K562 (cell line): ENCODE measurements at regions not wholly inside any gene's neighbourhood (a gene's known extent, or its start where the extent isn't known, plus 50 kb on each side); places are given as distances from the start of the nearest gene placed in this dataset.

Experiments
- ATAC-seq: fragments of 200-7000 bp; cut with Tn5 transposase; 3 replicates; pipeline ENCODE4 v1.9.1; 2020; ENCODE audit warnings: moderate library complexity
- BruUV-seq: library from RNA; stranded (reverse); fragments of 400-500 nt; replicated peaks from 2 replicates; lab custom pipeline; 2021; lab: Mats Ljungman, UMichigan
- CTCF ChIA-PET: fragments of 300-600 bp; formaldehyde crosslinking; extraction: SDS; loops from one replicate; lab custom pipeline; 2021; ENCODE audit warnings: low intra/inter-chr PET ratio; lab: Yijun Ruan, JAX
- POLR2A ChIA-PET: fragments of 300-600, 350-650 bp; sonication (Branson Sonifier 250); formaldehyde crosslinking; extraction: SDS; loops from one replicate; lab custom pipeline; 2021; ENCODE audit warnings: antibody characterized with exemption, inconsistent platforms; lab: Yijun Ruan, JAX
- DNase-seq, 4 experiments: peaks; one replicate each; pipeline versions ENCODE4 v3.0.0 to v3.0.0-alpha.2; 2011 to 2018; ENCODE audit warnings: low spot score in 3 of 4, mixed read lengths in 3 of 4; ENCODE audit errors: extremely low read depth in 1 of 4
- FAIRE-seq: peaks from 2 replicates; lab custom pipeline; 2011; peaks lifted over from hg19 to GRCh38; lab: Jason Lieb, UNC
- H2AFZ ChIP-seq: 2 replicates; pipeline ENCODE4 v1.6.0; 2011; ENCODE audit warnings: low read depth, low read length, control low read depth, inconsistent platforms
- H3K27ac ChIP-seq: fragments of 200-600 bp; 3 replicates; pipeline ENCODE4 v1.8.0; 2011; ENCODE audit warnings: low read depth, mild to moderate bottlenecking, control low read depth, inconsistent platforms, low read length, moderate library complexity, mixed read lengths; ENCODE audit errors: extremely low read depth
- H3K27me3 ChIP-seq, 2 experiments: fragments of 300-600 bp in 1 of 2; 2 replicates in 1 of 2; 3 replicates in 1 of 2; pipeline versions ENCODE4 v1.6.0 to v1.8.0; 2011; ENCODE audit warnings: inconsistent platforms in 2 of 2, low read length in 2 of 2, mild to moderate bottlenecking in 1 of 2, mixed read lengths in 1 of 2, moderate library complexity in 1 of 2; ENCODE audit not compliant: control insufficient read depth in 2 of 2, insufficient read depth in 2 of 2
- H3K36me3 ChIP-seq: fragments of 300-600 bp; 3 replicates; pipeline ENCODE4 v1.8.0; 2011; ENCODE audit warnings: mild to moderate bottlenecking, low read length, inconsistent platforms; ENCODE audit not compliant: control insufficient read depth, insufficient read depth
- H3K4me1 ChIP-seq, 2 experiments: fragments of 200-600 bp in 1 of 2; replicated peaks in 1 of 2; 2 replicates in 1 of 2; 3 replicates in 1 of 2; pipeline versions ENCODE4 v1.5.1 to v1.8.0; 2011; ENCODE audit warnings: inconsistent platforms in 2 of 2, low read length in 2 of 2, mild to moderate bottlenecking in 1 of 2, mixed read lengths in 1 of 2, moderate library complexity in 1 of 2; ENCODE audit not compliant: control insufficient read depth in 2 of 2, insufficient read depth in 2 of 2
- H3K4me2 ChIP-seq: 2 replicates; pipeline ENCODE4 v1.6.1; 2011; ENCODE audit warnings: low read length, control low read depth, inconsistent platforms, mixed read lengths; ENCODE audit not compliant: insufficient read depth
- H3K4me3 ChIP-seq: fragments of 200-600 bp; sonication (generic), shearing (Covaris generic); 2 replicates; pipeline ENCODE4 v1.5.1; 2016; ENCODE audit warnings: control low read depth, inconsistent platforms
- H3K79me2 ChIP-seq: fragments of 200-600 bp; 3 replicates; pipeline ENCODE4 v1.8.0; 2011; ENCODE audit warnings: low read length, inconsistent platforms; ENCODE audit not compliant: control insufficient read depth, insufficient read depth
- H3K9ac ChIP-seq, 2 experiments: 2 replicates each; pipeline versions ENCODE4 v1.6.0 to v1.6.1; 2011; ENCODE audit warnings: low read depth in 2 of 2, low read length in 2 of 2, control low read depth in 1 of 2, inconsistent platforms in 1 of 2, mild to moderate bottlenecking in 1 of 2, mixed read lengths in 1 of 2; ENCODE audit not compliant: insufficient read depth in 1 of 2
- H3K9me1 ChIP-seq: one replicate; pipeline ENCODE4 v1.6.0; 2011; ENCODE audit warnings: inconsistent platforms, mild to moderate bottlenecking, low read length, moderate library complexity; ENCODE audit not compliant: control insufficient read depth, insufficient read depth
- H3K9me3 ChIP-seq: replicated peaks from 2 replicates; pipeline ENCODE4 v1.5.1; 2011; ENCODE audit warnings: low read depth, low read length, inconsistent platforms; ENCODE audit not compliant: control insufficient read depth, insufficient read depth
- H4K20me1 ChIP-seq: replicated peaks from 2 replicates; pipeline ENCODE4 v1.6.1; 2011; ENCODE audit warnings: low read length, inconsistent platforms, mixed read lengths; ENCODE audit not compliant: control insufficient read depth, insufficient read depth
- MCM5 ChIP-seq: fragments of 450-650 bp; IDR thresholded peaks from 2 replicates; pipeline ENCODE4 v1.6.1; 2016; ENCODE audit warnings: low read depth
- NFIC ChIP-seq: fragments of 450-650 bp; IDR thresholded peaks from 2 replicates; pipeline ENCODE4 v1.6.1; 2017; ENCODE audit warnings: mild to moderate bottlenecking, inconsistent platforms
- RBFOX2 ChIP-seq: fragments of 200-400 bp; formaldehyde crosslinking; IDR thresholded peaks from 2 replicates; pipeline ENCODE4 v1.6.1; 2017; ENCODE audit warnings: low read depth, mild to moderate bottlenecking, low read length, moderate library complexity
- SNRNP70 ChIP-seq: fragments of 200-400 bp; formaldehyde crosslinking; optimal IDR thresholded peaks from 2 replicates; pipeline ENCODE3; 2017; ENCODE audit warnings: low read depth, low read length
- ZKSCAN8 ChIP-seq: fragments of 200-800 bp; sonication (Bioruptor generic); IDR thresholded peaks from 2 replicates; pipeline ENCODE4 v1.6.1; 2016; ENCODE audit warnings: missing genetic modification characterization, missing compliant biosample characterization
- ZNF551 ChIP-seq: fragments of 250-450 bp; sonication (Bioruptor Pico); IDR thresholded peaks from 2 replicates; pipeline ENCODE4 v1.5.0; 2021; ENCODE audit warnings: mild to moderate bottlenecking, moderate library complexity
- ZZZ3 ChIP-seq: fragments of 450-650 bp; IDR thresholded peaks from 2 replicates; pipeline ENCODE4 v1.6.1; 2016; ENCODE audit warnings: antibody characterized with exemption, mild to moderate bottlenecking, moderate library complexity
- WGBS: fragments of 100-300 bp; shearing (Covaris generic); methylation state at CpG from one replicate; pipeline ENCODE4 v1.1.6; 2016; ENCODE audit warnings: low coverage, mixed read lengths; ENCODE audit not compliant: insufficient coverage; ENCODE audit errors: missing lambda C conversion rate; 5-methylcytosine and 5-hydroxymethylcytosine counted together
- in situ Hi-C: fragments of 300-500 bp; cut with MboI; formaldehyde crosslinking; loops from 4 replicates; pipeline ENCODE4 v1.15.0; 2018; ENCODE audit warnings: inconsistent platforms, mixed read lengths
- intact Hi-C: fragments of 100-400 bp; cut with micrococcal nuclease; formaldehyde crosslinking; loops from 2 replicates; pipeline ENCODE4 v1.14.2; 2022
- TF ChIP-seq, protein P1 (sequence below): sonication (generic); formaldehyde crosslinking; IDR thresholded peaks from 2 replicates; pipeline ENCODE4 v1.8.0; 2022; ENCODE audit warnings: missing genetic modification reagents, mild to moderate bottlenecking, borderline replicate concordance
- TF ChIP-seq, protein P2 (sequence below): fragments of 450-650 bp; formaldehyde crosslinking; IDR thresholded peaks from 2 replicates; pipeline ENCODE4 v1.4.0; 2020; ENCODE audit warnings: mild to moderate bottlenecking, mixed read lengths

DNA sequence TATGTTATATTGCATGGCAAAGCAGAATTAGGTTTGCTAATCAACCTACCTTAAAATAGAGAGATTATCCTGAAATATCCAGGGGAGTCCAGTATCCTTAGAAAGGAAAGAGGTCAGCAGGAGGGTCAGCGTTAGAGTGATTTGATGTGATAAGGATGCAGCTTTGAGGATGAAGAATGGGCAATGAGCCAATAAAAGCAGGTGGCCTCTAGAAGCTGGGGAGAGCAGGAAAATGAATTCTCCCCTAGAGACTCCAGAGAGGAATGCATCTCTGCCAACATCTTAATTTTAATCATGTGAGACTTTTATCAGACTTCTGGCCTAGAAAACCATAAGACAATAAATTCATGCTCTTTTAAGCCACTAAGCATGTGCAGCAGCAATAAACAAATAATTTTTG, 65.7 kb upstream of the SYK start:
- Histone ChIP-seq H3K4me1 (no peaks in the 10 kb centered on the region), H3K4me2 (no peak overlapping the region), H4K20me1 (no peaks in the 10 kb centered on the region), H3K9me1 (no peaks in the 10 kb centered on the region), H3K79me2 (no peaks in the 10 kb centered on the region), H3K27ac (no peak overlapping the region), H3K36me3 (no peaks in the 10 kb centered on the region), H3K4me3 (no peak overlapping the region), H3K9me3 (no peaks in the 10 kb centered on the region), H3K9ac (no peak overlapping the region), H3K27me3 (no peaks in the 10 kb centered on the region), H2AFZ (no peak overlapping the region)
- intact Hi-C loops (no loop called here), in situ Hi-C loops (no loop called here)
- ChIA-PET POLR2A (no interaction called here), CTCF (no interaction called here)
- FAIRE-seq (no peak), ATAC-seq (no peak), DNase-seq (no peak)
- no peak for TF ChIP-seq SNRNP70
- no peak for TF ChIP-seq MCM5
- 0 out of 2 replicates have a peak, but pooled peaks have one; percentile 7 for TF ChIP-seq NFIC
- 0% methylated on average over 1 of the region's 1 CpG for WGBS
- no TSS peak for BruUV-seq

DNA sequence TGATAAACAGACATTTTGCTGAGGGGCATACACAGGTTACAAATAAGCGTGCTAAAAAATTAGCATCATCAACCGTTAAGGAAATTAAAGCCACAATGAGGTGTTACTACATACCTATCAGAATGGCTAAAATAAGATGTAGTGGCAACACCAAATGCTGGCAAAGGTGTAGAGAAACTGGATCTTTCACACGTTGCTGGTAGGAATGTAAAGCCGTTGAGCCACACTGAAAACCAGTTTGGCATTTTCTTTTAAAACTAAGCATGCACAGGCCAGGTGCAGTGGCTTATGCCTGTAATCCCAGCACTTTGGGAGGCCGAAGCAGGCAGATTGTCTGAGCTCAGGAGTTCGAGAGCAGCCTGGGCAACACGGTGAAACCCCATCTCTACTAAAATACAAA, 67.0 kb upstream of the SYK start:
- H3K4me1 ChIP-seq = no peaks in the 10 kb centered on the region
- POLR2A ChIA-PET = no interaction called here
- no peak overlapping the region for H2AFZ ChIP-seq
- no TSS peak for BruUV-seq
- H3K27me3 ChIP-seq = no peaks in the 10 kb centered on the region
- in situ Hi-C loops = no loop called here
- no peak overlapping the region for H3K4me3 ChIP-seq
- CTCF ChIA-PET = no interaction called here
- H3K9ac ChIP-seq = no peak overlapping the region
- intact Hi-C loops = no loop called here
- DNase-seq = no peak
- 0% methylated on average over 5 of the region's 7 CpGs for WGBS
- FAIRE-seq = no peak
- H3K79me2 ChIP-seq = no peaks in the 10 kb centered on the region
- no peak overlapping the region for H3K27ac ChIP-seq
- no peaks in the 10 kb centered on the region for H4K20me1 ChIP-seq
- no peaks in the 10 kb centered on the region for H3K36me3 ChIP-seq
- TF ChIP-seq, protein P1, sequence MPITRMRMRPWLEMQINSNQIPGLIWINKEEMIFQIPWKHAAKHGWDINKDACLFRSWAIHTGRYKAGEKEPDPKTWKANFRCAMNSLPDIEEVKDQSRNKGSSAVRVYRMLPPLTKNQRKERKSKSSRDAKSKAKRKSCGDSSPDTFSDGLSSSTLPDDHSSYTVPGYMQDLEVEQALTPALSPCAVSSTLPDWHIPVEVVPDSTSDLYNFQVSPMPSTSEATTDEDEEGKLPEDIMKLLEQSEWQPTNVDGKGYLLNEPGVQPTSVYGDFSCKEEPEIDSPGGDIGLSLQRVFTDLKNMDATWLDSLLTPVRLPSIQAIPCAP (CRISPR knock-in tag) = no peak
- no peak for TF ChIP-seq RBFOX2
- TF ChIP-seq, protein P2, sequence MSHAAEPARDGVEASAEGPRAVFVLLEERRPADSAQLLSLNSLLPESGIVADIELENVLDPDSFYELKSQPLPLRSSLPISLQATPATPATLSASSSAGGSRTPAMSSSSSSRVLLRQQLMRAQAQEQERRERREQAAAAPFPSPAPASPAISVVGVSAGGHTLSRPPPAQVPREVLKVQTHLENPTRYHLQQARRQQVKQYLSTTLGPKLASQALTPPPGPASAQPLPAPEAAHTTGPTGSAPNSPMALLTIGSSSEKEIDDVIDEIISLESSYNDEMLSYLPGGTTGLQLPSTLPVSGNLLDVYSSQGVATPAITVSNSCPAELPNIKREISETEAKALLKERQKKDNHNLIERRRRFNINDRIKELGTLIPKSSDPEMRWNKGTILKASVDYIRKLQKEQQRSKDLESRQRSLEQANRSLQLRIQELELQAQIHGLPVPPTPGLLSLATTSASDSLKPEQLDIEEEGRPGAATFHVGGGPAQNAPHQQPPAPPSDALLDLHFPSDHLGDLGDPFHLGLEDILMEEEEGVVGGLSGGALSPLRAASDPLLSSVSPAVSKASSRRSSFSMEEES (CRISPR knock-in tag) = no peak
- no peak for TF ChIP-seq ZZZ3
- no peak for TF ChIP-seq ZKSCAN8 (CRISPR knock-in tag)
- no peak for TF ChIP-seq ZNF551 (CRISPR knock-in tag)
- TF ChIP-seq, all 486 proteins: peak for 0
- Histone ChIP-seq H3K9me1 (no peaks in the 10 kb centered on the region), H3K9me3 (no peaks in the 10 kb centered on the region), H3K4me2 (no peak overlapping the region)
- no peak for ATAC-seq
